Gastrocnemius medialis (tissue), 4 donors: ENCODE measurements at regions not wholly inside any gene's neighbourhood (a gene's known extent, or its start where the extent isn't known, plus 50 kb on each side); places are given as distances from the start of the nearest gene placed in this dataset.
"Not testable (repeated sequence)": the region's sequence is repeated elsewhere in the genome, so short reads cannot be mapped to it uniquely, and the experiment has no call there.

Source experiments
- ATAC-seq, 2 donors: fragments of 150-250 bp; one replicate each; pipeline ENCODE4 v1.9.1; 2016
- DNase-seq, 2 donors: peaks; one replicate each; pipeline ENCODE4 v3.0.0-alpha.2; 2019
- H3K27ac ChIP-seq, 4 donors: fragments of 200-600 bp; sonication (generic); 1 replicate in 1 of 4; 2 replicates in 3 of 4; pipeline ENCODE4 v1.5.1; 2016 to 2018; ENCODE audit warnings: mild to moderate bottlenecking in 2 of 4, moderate library complexity in 1 of 4
- H3K27me3 ChIP-seq, 3 donors: fragments of 200-600 bp; sonication (generic) in 2 of 3; 1 replicate in 1 of 3; 2 replicates in 2 of 3; pipeline versions ENCODE4 v1.5.1 to v1.6.0; 2016 to 2019; ENCODE audit warnings: mild to moderate bottlenecking in 1 of 3, moderate library complexity in 1 of 3
- H3K36me3 ChIP-seq, 2 donors: fragments of 200-600 bp; sonication (generic) in 1 of 2; one replicate each; pipeline ENCODE4 v1.5.1; 2017 to 2018
- H3K4me1 ChIP-seq, 2 donors: fragments of 200-600 bp; sonication (generic) in 1 of 2; one replicate each; pipeline ENCODE4 v1.5.1; 2016 to 2017; ENCODE audit warnings: mild to moderate bottlenecking in 2 of 2
- H3K4me3 ChIP-seq, 4 donors: fragments of 200-600 bp; sonication (generic) in 3 of 4; 1 replicate in 1 of 4; 2 replicates in 3 of 4; pipeline ENCODE4 v1.5.1; 2016 to 2019; ENCODE audit warnings: mild to moderate bottlenecking in 2 of 4
- H3K9me3 ChIP-seq, 3 donors: fragments of 200-600 bp; sonication (generic) in 2 of 3; 1 replicate in 1 of 3; 2 replicates in 2 of 3; pipeline ENCODE4 v1.5.1; 2016 to 2019
- POLR2A ChIP-seq, 2 donors: fragments of 450-650 bp; IDR thresholded peaks; one replicate each; pipeline ENCODE4 v1.6.1; 2017; ENCODE audit warnings: antibody characterized with exemption in 2 of 2, mild to moderate bottlenecking in 2 of 2, moderate library complexity in 2 of 2
- in situ Hi-C, 4 donors: fragments of 200-750 bp; cut with MboI; loops; one replicate each; pipeline versions ENCODE4 v1.15.0 to v1.8.0; 2017; ENCODE audit warnings: low sequenced_read_pairs in 4 of 4
- intact Hi-C: fragments of 100-400 bp; cut with DNase I; formaldehyde crosslinking; loops from one replicate; pipeline ENCODE4 v1.15.1; 2023; ENCODE audit warnings: low total_unique reads
- TF ChIP-seq, protein P1 (sequence below), 5 experiments: fragments of 450-650 bp in 3 of 5; fragments of 200-600 bp in 2 of 5; sonication (generic) in 2 of 5; IDR thresholded peaks in 4 of 5; conservative IDR thresholded peaks in 1 of 5; 1 replicate in 4 of 5; 2 replicates in 1 of 5; pipeline ENCODE4 v1.5.1; 2016 to 2019; ENCODE audit warnings: antibody characterized with exemption in 5 of 5, mild to moderate bottlenecking in 3 of 5, moderate library complexity in 3 of 5

- ATAC-seq (no peak), DNase-seq (no peak)
- TF ChIP-seq, protein P1, sequence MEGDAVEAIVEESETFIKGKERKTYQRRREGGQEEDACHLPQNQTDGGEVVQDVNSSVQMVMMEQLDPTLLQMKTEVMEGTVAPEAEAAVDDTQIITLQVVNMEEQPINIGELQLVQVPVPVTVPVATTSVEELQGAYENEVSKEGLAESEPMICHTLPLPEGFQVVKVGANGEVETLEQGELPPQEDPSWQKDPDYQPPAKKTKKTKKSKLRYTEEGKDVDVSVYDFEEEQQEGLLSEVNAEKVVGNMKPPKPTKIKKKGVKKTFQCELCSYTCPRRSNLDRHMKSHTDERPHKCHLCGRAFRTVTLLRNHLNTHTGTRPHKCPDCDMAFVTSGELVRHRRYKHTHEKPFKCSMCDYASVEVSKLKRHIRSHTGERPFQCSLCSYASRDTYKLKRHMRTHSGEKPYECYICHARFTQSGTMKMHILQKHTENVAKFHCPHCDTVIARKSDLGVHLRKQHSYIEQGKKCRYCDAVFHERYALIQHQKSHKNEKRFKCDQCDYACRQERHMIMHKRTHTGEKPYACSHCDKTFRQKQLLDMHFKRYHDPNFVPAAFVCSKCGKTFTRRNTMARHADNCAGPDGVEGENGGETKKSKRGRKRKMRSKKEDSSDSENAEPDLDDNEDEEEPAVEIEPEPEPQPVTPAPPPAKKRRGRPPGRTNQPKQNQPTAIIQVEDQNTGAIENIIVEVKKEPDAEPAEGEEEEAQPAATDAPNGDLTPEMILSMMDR (IDR thresholded peaks at IDR 0.05 in 4 of 5, conservative IDR thresholded peaks at IDR 0.05 in 1 of 5): no peak
- TF ChIP-seq POLR2A (IDR thresholded peaks at IDR 0.05): no peak
- H3K27me3 ChIP-seq: no peaks in the 10 kb centered on the region
- H3K4me1 ChIP-seq: peaks cover 0 to 5% of the 10 kb centered on the region in 2 donors
- in situ Hi-C loops: no loop called here
- H3K27ac ChIP-seq: no peak overlapping the region
- no peaks in the 10 kb centered on the region for H3K9me3 ChIP-seq
- intact Hi-C loops: no loop called here
- no peaks in the 10 kb centered on the region for H3K36me3 ChIP-seq
- no peak overlapping the region for H3K4me3 ChIP-seq
Observed at GRCh38 chr10:30540276-30540675, 89.3 kb downstream of the LYZL2 start.

DNA sequence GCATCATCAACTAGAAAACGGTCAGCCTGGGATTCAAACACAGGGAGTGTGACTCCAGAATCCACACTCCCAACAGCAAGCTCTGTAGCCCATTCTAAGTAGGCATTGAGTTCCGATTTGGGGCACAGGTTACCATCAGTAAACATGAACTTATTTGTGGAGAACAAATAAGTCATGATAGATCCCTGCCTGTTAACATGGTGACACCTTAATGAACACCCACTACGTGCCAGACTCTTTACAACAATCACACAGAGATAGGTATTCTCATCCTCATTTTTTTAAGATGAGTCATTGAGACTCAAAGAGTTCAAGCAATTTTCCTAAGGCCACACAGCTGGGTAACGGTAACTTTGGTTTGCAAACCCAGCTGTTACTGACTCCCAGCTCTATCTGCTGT, 91.5 kb downstream of the LYZL2 start:
- intact Hi-C loops (loop anchor here (5.0 kb wide), 1 partner anchor 39 kb away; no protein-coding TSS in a partner anchor), in situ Hi-C loops (loop anchor here in 1 of 4 donors (10.0 kb wide), 1 partner anchor 57 kb away; no protein-coding TSS in a partner anchor)
- H3K9me3 ChIP-seq: no peaks in the 10 kb centered on the region
- H3K27ac ChIP-seq: peak overlapping the region; percentile 37 to 71 (median 48)
- no peaks in the 10 kb centered on the region for H3K36me3 ChIP-seq
- DNase-seq (no peak), ATAC-seq (no peak)
- peaks cover 0 to 5% of the 10 kb centered on the region in 2 donors for H3K4me1 ChIP-seq
- no peaks in the 10 kb centered on the region for H3K27me3 ChIP-seq
- TF ChIP-seq, protein P1 (IDR thresholded peaks at IDR 0.05 in 4 of 5, conservative IDR thresholded peaks at IDR 0.05 in 1 of 5): no peak
- H3K4me3 ChIP-seq: no peak overlapping the region

DNA sequence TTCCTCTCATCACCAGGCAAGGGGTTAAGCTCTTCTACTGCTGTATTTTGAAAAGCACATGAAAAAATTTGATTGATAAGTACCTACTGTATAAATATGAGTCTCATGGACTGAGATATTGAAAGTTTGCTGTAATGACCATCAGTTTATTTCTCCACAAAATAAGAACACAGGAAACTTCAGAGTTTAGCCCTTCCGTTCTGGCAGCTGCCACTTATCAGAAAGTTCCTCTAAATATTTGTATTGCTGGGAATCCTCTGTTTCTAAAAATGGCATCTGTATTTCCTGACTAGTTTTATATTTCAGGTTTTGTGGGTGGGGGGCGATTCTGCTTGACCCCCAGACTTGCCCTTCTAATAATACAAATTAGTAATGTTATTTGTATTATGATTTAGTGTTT, 92.0 kb downstream of the LYZL2 start:
- in situ Hi-C loops: loop anchor here in 1 of 4 donors (10.0 kb wide), 1 partner anchor 57 kb away; no protein-coding TSS in a partner anchor
- H3K4me1 ChIP-seq: peaks cover 0 to 5% of the 10 kb centered on the region in 2 donors
- ATAC-seq: no peak

GRCh38 chr10:30537158-30537557, 92.4 kb downstream of the LYZL2 start:
- in situ Hi-C loops (loop anchor here in 1 of 4 donors (10.0 kb wide), 1 partner anchor 58 kb away; no protein-coding TSS in a partner anchor), intact Hi-C loops (loop anchor here (5.0 kb wide), 1 partner anchor 40 kb away; no protein-coding TSS in a partner anchor)
- not testable (repeated sequence) for H3K27me3 ChIP-seq, ATAC-seq, H3K36me3 ChIP-seq, H3K4me1 ChIP-seq, DNase-seq, H3K4me3 ChIP-seq, H3K9me3 ChIP-seq
- peak overlapping the region in 3 of 4 donors; percentile 37 to 71 (median 45) for H3K27ac ChIP-seq

More for the DNA sequence above, 92.0 kb downstream of the LYZL2 start:
- Histone ChIP-seq H3K4me3 (no peak overlapping the region), H3K27me3 (no peaks in the 10 kb centered on the region), H3K9me3 (no peaks in the 10 kb centered on the region), H3K36me3 (no peaks in the 10 kb centered on the region), H3K27ac (peak overlapping the region; percentile 37 to 71 (median 48))
- TF ChIP-seq POLR2A (IDR thresholded peaks at IDR 0.05): no peak
- TF ChIP-seq, protein P1 (IDR thresholded peaks at IDR 0.05 in 4 of 5, conservative IDR thresholded peaks at IDR 0.05 in 1 of 5): no peak
- no peak for DNase-seq
- intact Hi-C loops: loop anchor here (5.0 kb wide), 1 partner anchor 40 kb away; no protein-coding TSS in a partner anchor

DNA sequence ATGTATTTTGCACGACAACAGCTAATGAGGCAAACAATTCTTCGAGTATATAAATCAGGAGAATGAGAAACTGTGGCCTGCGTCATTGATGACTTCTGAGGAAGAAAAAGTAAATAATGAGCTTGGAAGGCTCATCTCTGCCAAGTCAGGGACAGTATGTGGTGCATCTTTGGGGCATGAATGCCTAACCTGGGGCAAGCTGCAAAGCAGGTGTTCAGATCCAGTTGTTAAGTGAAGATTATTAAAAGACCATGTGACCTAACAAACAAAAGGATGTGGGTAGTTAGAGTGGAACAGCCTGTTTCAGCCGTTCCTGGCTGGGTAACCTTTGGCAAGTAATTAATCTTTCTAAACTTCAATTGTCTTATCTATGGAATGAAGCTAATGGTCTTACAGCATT, 93.0 kb downstream of the LYZL2 start:
- Histone ChIP-seq H3K36me3 (no peaks in the 10 kb centered on the region), H3K4me1 (peaks cover 0 to 5% of the 10 kb centered on the region in 2 donors), H3K9me3 (no peaks in the 10 kb centered on the region), H3K27me3 (no peaks in the 10 kb centered on the region), H3K4me3 (no peak overlapping the region), H3K27ac (peak overlapping the region in 2 of 4 donors; percentile 37 to 71)
- DNase-seq: no peak
- no peak for TF ChIP-seq POLR2A (IDR thresholded peaks at IDR 0.05)
- no peak for ATAC-seq
- in situ Hi-C loops: loop anchor here in 1 of 4 donors (10.0 kb wide), 1 partner anchor 58 kb away; no protein-coding TSS in a partner anchor
- intact Hi-C loops: loop anchor here (5.0 kb wide), 1 partner anchor 41 kb away; no protein-coding TSS in a partner anchor
